ENCODE measurements at regions not wholly inside any gene's neighbourhood (a gene's known extent, or its start where the extent isn't known, plus 50 kb on each side); places are given as distances from the start of the nearest gene placed in this dataset.

- in situ Hi-C loops (cut with MboI), result loop anchor here (5.0 kb wide), 1 partner anchor 524 kb away; no protein-coding TSS in a partner anchor
- BruUV-seq (replicated peaks), result no TSS peak
- peak; percentile 78 for TF ChIP-seq REST (IDR thresholded peaks at IDR 0.05; ENCODE audit: borderline replicate concordance)
- no peak for TF ChIP-seq REST (CRISPR knock-in tag; IDR thresholded peaks at IDR 0.05; ENCODE audit: low read depth)
- TF ChIP-seq SMARCA4 (IDR thresholded peaks at IDR 0.05), result 0 out of 2 replicates have a peak, but pooled peaks have one; percentile 39
- TF ChIP-seq RAD21 (CRISPR knock-in tag; conservative IDR thresholded peaks at IDR 0.05 in 1 of 2, IDR thresholded peaks at IDR 0.05 in 1 of 2), result peak; percentile 85 to 93
- TF ChIP-seq ZNF24 (IDR thresholded peaks at IDR 0.05), result 0 out of 2 replicates have a peak, but pooled peaks have one; percentile 14
- TF ChIP-seq STAG1 (CRISPR knock-in tag; IDR thresholded peaks at IDR 0.05; ENCODE audit: borderline replicate concordance), result peak; percentile 55; the same call in 1 of the 2 replicates
- TF ChIP-seq CC2D1A (IDR thresholded peaks at IDR 0.05), result peak; percentile 60; the same call in 1 of the 2 replicates
- peak; percentile 82 for TF ChIP-seq SMC3 (conservative IDR thresholded peaks at IDR 0.05; ENCODE audit: insufficient read depth, low read depth, low read length)
- TF ChIP-seq CTCF (IDR thresholded peaks at IDR 0.05 in 2 of 3, conservative IDR thresholded peaks at IDR 0.05 in 1 of 3; ENCODE audit: insufficient read depth in 2 of 3, low read depth in 1 of 3, low read length in 3 of 3), result peak; percentile 76 to 79 (median 78)
- TF ChIP-seq DEAF1 (CRISPR knock-in tag; IDR thresholded peaks at IDR 0.05), result peak; percentile 83
These were observed 117.7 kb downstream of the CTH start for GRCh38 chr1:70528590-70529333.

More at GRCh38 chr1:70528590-70529333, 117.7 kb downstream of the CTH start:
- Histone ChIP-seq H3K27me3 (ENCODE audit: control insufficient read depth in 2 of 2, insufficient read depth in 2 of 2, low read length in 2 of 2) (no peaks in the 10 kb centered on the region), H3K9ac (ENCODE audit: insufficient read depth in 1 of 2, low read depth in 2 of 2, low read length in 2 of 2) (no peak overlapping the region), H3K36me3 (ENCODE audit: control insufficient read depth, insufficient read depth, low read length) (no peaks in the 10 kb centered on the region), H3K9me1 (ENCODE audit: control insufficient read depth, insufficient read depth, low read length) (no peaks in the 10 kb centered on the region), H3K27ac (ENCODE audit: extremely low read depth, low read depth, low read length) (no peak overlapping the region), H3K4me2 (ENCODE audit: insufficient read depth, low read length) (no peak overlapping the region), H3K4me1 (replicated peaks in 1 of 2; ENCODE audit: control insufficient read depth in 2 of 2, insufficient read depth in 2 of 2, low read length in 2 of 2) (no peaks in the 10 kb centered on the region; a peak in 1 of 5 replicates), H3K9me3 (replicated peaks; ENCODE audit: control insufficient read depth, insufficient read depth, low read depth, low read length) (no peaks in the 10 kb centered on the region), H4K20me1 (replicated peaks; ENCODE audit: control insufficient read depth, insufficient read depth, low read length) (no peaks in the 10 kb centered on the region), H2AFZ (ENCODE audit: low read depth, low read length) (peak overlapping the region; percentile 64), H3K4me3 (no peak overlapping the region), H3K79me2 (ENCODE audit: control insufficient read depth, insufficient read depth, low read length) (no peaks in the 10 kb centered on the region)
- POLR2A ChIA-PET, result no interaction called here
- peak; percentile 89 for FAIRE-seq
- peak; percentile 98 for ATAC-seq
- CTCF ChIA-PET (ENCODE audit: low intra/inter-chr PET ratio), result interaction anchor here (1.9 kb wide), 1 partner anchor 521 kb away, joined by 10 read pairs; no protein-coding TSS in a partner anchor
- DNase-seq (ENCODE audit: extremely low read depth in 1 of 4, low spot score in 3 of 4), result peak; percentile 33 to 76 (median 48)
- 22% methylated on average over 12 of the region's 12 CpGs for WGBS (ENCODE audit: insufficient coverage, low coverage, missing lambda C conversion rate)
- intact Hi-C loops (cut with micrococcal nuclease), result loop anchor here (1.0 to 5.0 kb wide), 4 partner anchors 89 to 522 kb away; no protein-coding TSS in a partner anchor

Measured in K562 (cell line).